Thyroid gland (tissue), 4 donors: ENCODE measurements at regions not wholly inside any gene's neighbourhood (a gene's known extent, or its start where the extent isn't known, plus 50 kb on each side); places are given as distances from the start of the nearest gene placed in this dataset.

Source experiments
- DNase-seq, 2 donors: peaks; one replicate each; pipeline ENCODE4 v3.0.0-alpha.2; 2019
- H3K27ac ChIP-seq, 3 donors: fragments of 200-600 bp; sonication (generic); 1 replicate in 2 of 3; 2 replicates in 1 of 3; pipeline ENCODE4 v1.5.1; 2016 to 2019; ENCODE audit warnings: mild to moderate bottlenecking in 1 of 3, moderate library complexity in 1 of 3
- H3K27me3 ChIP-seq: fragments of 200-600 bp; sonication (generic); one replicate; pipeline ENCODE4 v1.5.1; 2019
- H3K36me3 ChIP-seq, 2 donors: fragments of 200-600 bp; sonication (generic); one replicate each; pipeline ENCODE4 v1.5.1; 2016 to 2019
- H3K4me1 ChIP-seq, 2 donors: fragments of 200-600 bp; sonication (generic); one replicate each; pipeline ENCODE4 v1.5.1; 2017 to 2019
- H3K4me3 ChIP-seq, 3 donors: fragments of 200-600 bp; sonication (generic); replicated peaks in 1 of 3; 1 replicate in 2 of 3; 2 replicates in 1 of 3; pipeline ENCODE4 v1.5.1; 2016; ENCODE audit warnings: mild to moderate bottlenecking in 1 of 3
- H3K9me3 ChIP-seq: fragments of 200-600 bp; sonication (generic); one replicate; pipeline ENCODE4 v1.5.1; 2017
- POLR2A ChIP-seq, 2 donors: fragments of 450-650 bp; IDR thresholded peaks; one replicate each; pipeline ENCODE4 v1.6.1; 2017; ENCODE audit warnings: antibody characterized with exemption in 2 of 2, mild to moderate bottlenecking in 2 of 2, moderate library complexity in 1 of 2
- WGBS, 2 donors: methylation state at CpG; one replicate each; pipeline ENCODE4 v1.1.5; 2017; 5-methylcytosine and 5-hydroxymethylcytosine counted together
- intact Hi-C: fragments of 100-400 bp; cut with DNase I; formaldehyde crosslinking; loops from one replicate; pipeline ENCODE4 v1.15.1; 2023
- TF ChIP-seq, protein P1 (sequence below), 6 experiments: fragments of 200-600 bp in 3 of 6; fragments of 450-650 bp in 3 of 6; sonication (generic) in 3 of 6; IDR thresholded peaks; one replicate each; pipeline ENCODE4 v1.5.1; 2016 to 2019; ENCODE audit warnings: antibody characterized with exemption in 6 of 6, mild to moderate bottlenecking in 2 of 6, inconsistent platforms in 1 of 6, moderate library complexity in 1 of 6

GRCh38 chr5:29017501-29017900 is 1979.1 kb upstream of the CDH9 start:
- no peaks in the 10 kb centered on the region for H3K36me3 ChIP-seq
- DNase-seq = no peak
- no peak overlapping the region for H3K4me3 ChIP-seq
- TF ChIP-seq, protein P1, sequence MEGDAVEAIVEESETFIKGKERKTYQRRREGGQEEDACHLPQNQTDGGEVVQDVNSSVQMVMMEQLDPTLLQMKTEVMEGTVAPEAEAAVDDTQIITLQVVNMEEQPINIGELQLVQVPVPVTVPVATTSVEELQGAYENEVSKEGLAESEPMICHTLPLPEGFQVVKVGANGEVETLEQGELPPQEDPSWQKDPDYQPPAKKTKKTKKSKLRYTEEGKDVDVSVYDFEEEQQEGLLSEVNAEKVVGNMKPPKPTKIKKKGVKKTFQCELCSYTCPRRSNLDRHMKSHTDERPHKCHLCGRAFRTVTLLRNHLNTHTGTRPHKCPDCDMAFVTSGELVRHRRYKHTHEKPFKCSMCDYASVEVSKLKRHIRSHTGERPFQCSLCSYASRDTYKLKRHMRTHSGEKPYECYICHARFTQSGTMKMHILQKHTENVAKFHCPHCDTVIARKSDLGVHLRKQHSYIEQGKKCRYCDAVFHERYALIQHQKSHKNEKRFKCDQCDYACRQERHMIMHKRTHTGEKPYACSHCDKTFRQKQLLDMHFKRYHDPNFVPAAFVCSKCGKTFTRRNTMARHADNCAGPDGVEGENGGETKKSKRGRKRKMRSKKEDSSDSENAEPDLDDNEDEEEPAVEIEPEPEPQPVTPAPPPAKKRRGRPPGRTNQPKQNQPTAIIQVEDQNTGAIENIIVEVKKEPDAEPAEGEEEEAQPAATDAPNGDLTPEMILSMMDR (IDR thresholded peaks at IDR 0.05) = no peak
- TF ChIP-seq POLR2A (IDR thresholded peaks at IDR 0.05) = no peak
- WGBS, 2 donors = 40 to 60% methylated on average over 3 of the region's 3 CpGs
- no peaks in the 10 kb centered on the region for H3K4me1 ChIP-seq
- intact Hi-C loops = no loop called here
- H3K9me3 ChIP-seq = no peaks in the 10 kb centered on the region
- H3K27ac ChIP-seq = no peak overlapping the region
- H3K27me3 ChIP-seq = no peaks in the 10 kb centered on the region

- no peak for TF ChIP-seq POLR2A (IDR thresholded peaks at IDR 0.05)
- TF ChIP-seq, protein P1 (IDR thresholded peaks at IDR 0.05) = no peak
- Histone ChIP-seq H3K4me1 (no peaks in the 10 kb centered on the region), H3K4me3 (no peak overlapping the region), H3K9me3 (no peaks in the 10 kb centered on the region), H3K27ac (no peak overlapping the region), H3K27me3 (no peaks in the 10 kb centered on the region), H3K36me3 (no peaks in the 10 kb centered on the region)
- intact Hi-C loops = no loop called here
- WGBS, 2 donors = 81 to 85% methylated on average over 4 of the region's 4 CpGs
- DNase-seq = no peak
Observed at GRCh38 chr5:29016067-29016466, 1977.7 kb upstream of the CDH9 start.

DNA sequence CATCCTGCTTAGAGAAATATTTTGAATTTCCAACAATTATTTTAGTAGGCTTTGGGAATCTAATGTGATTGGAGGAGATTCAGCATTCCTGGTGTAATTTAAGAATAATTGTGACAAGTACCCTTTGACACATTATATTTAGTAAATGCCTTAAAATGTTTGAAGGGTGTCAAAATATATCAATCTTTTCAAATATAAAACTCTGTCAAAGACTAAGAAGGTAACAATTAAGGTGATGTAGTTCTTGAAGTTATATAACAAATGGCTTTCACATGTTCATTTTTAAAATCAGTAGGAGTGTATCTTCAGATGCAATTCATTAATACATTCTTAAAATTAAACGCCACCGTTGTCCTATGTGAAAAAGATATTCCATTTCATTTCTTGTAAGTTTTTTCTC is 1977.1 kb upstream of the CDH9 start:
- no peak for TF ChIP-seq POLR2A (IDR thresholded peaks at IDR 0.05)
- TF ChIP-seq, protein P1 (IDR thresholded peaks at IDR 0.05) = no peak
- 93 to 94% methylated on average over 2 of the region's 2 CpGs for WGBS, 2 donors
- H3K4me1 ChIP-seq = no peaks in the 10 kb centered on the region
- H3K27me3 ChIP-seq = no peaks in the 10 kb centered on the region
- no peaks in the 10 kb centered on the region for H3K36me3 ChIP-seq
- no peak overlapping the region for H3K27ac ChIP-seq
- DNase-seq = no peak
- intact Hi-C loops = no loop called here
- no peak overlapping the region for H3K4me3 ChIP-seq
- H3K9me3 ChIP-seq = no peaks in the 10 kb centered on the region

DNA sequence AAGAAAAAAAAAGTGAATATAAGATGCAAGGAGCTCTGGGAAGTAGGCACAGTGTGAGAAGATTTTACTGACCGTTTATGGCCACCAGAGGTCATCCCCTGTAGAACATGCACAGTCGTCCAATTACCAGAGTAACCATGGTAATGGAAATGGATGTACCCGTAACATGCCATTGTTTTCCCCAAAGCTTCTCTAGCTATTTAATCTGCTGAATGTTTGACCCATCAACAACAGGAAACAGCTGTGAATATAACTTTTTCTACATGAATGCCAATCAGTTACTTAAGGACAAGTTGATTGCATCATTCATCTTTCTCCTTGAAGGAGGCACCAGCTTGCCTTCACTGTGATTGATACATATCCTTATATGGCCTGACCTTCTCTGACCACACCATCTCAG is 1967.0 kb upstream of the CDH9 start:
- DNase-seq = no peak
- Histone ChIP-seq H3K27me3 (no peaks in the 10 kb centered on the region), H3K27ac (no peak overlapping the region), H3K36me3 (no peaks in the 10 kb centered on the region), H3K9me3 (no peaks in the 10 kb centered on the region), H3K4me3 (no peak overlapping the region), H3K4me1 (no peaks in the 10 kb centered on the region)
- TF ChIP-seq, protein P1 (IDR thresholded peaks at IDR 0.05) = no peak
- no peak for TF ChIP-seq POLR2A (IDR thresholded peaks at IDR 0.05)
- WGBS, 2 donors = 41 to 56% methylated on average over 3 of the region's 3 CpGs
- intact Hi-C loops = no loop called here

- H3K27me3 ChIP-seq = no peaks in the 10 kb centered on the region
- H3K36me3 ChIP-seq = no peaks in the 10 kb centered on the region
- H3K4me1 ChIP-seq = no peaks in the 10 kb centered on the region
- H3K27ac ChIP-seq = no peak overlapping the region
- no peak overlapping the region for H3K4me3 ChIP-seq
- no peaks in the 10 kb centered on the region for H3K9me3 ChIP-seq
- no peak for DNase-seq
- intact Hi-C loops = no loop called here
- TF ChIP-seq, protein P1 (IDR thresholded peaks at IDR 0.05) = no peak
- TF ChIP-seq POLR2A (IDR thresholded peaks at IDR 0.05) = no peak
- 56 to 58% methylated on average over 6 of the region's 6 CpGs for WGBS, 2 donors
Observed at GRCh38 chr5:29002481-29002880, 1964.1 kb upstream of the CDH9 start.
